ENCODE measurements at regions not wholly inside any gene's neighbourhood (a gene's known extent, or its start where the extent isn't known, plus 50 kb on each side); places are given as distances from the start of the nearest gene placed in this dataset.

DNA sequence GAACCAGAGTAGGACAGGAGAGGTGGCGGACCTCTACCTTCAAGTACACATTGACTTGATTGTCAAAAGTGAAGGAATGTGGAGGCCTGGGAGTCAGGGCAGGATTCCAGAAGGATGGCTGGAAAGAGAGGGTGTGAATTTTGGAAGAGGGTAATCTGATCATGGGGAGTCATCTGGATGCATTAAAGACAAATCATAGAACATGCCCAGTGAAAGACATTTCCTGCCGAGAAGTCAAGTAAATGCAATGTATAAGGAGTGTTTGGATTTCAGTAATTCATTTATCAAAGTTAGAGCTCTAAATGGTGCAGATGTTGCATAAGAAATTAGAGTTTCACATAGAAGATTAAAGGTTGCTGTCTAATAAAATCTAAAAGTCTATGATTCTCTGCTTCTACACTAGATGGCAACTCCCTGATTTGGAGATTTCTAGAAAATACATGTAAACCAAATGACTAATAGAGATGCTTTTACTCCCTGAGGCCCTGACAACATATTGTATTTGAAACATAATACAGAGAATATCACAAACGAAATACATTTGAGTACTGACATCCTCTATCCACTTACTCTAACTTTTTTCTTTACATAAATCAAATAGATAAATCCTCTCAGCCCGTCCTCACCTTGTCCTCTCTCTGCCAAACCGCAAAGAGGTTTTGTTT, 91.3 kb downstream of the KCNA5 start:
- Histone ChIP-seq H3K4me3 (ENCODE audit: low read length) (no peak overlapping the region), H3K27me3 (ENCODE audit: insufficient read depth, low read depth, low read length) (no peaks in the 10 kb centered on the region), H3K9me3 (ENCODE audit: low read length) (no peaks in the 10 kb centered on the region), H2AFZ (ENCODE audit: low read depth, low read length) (no peak overlapping the region), H3K79me2 (replicated peaks; ENCODE audit: insufficient read depth, low read length) (no peaks in the 10 kb centered on the region), H3F3A (ENCODE audit: insufficient read depth, low read length, poor library complexity, severe bottlenecking) (no peaks in the 10 kb centered on the region), H3K4me2 (ENCODE audit: low read length) (no peak overlapping the region), H3K9ac (ENCODE audit: low read length) (no peak overlapping the region), H4K20me1 (ENCODE audit: insufficient read depth) (no peaks in the 10 kb centered on the region), H3K27ac (ENCODE audit: low read length) (no peak overlapping the region), H3K9me2 (ENCODE audit: insufficient read depth, low read length) (no peaks in the 10 kb centered on the region), H3K36me3 (ENCODE audit: insufficient read depth, low read length) (no peaks in the 10 kb centered on the region)
- TF ChIP-seq, protein P1, sequence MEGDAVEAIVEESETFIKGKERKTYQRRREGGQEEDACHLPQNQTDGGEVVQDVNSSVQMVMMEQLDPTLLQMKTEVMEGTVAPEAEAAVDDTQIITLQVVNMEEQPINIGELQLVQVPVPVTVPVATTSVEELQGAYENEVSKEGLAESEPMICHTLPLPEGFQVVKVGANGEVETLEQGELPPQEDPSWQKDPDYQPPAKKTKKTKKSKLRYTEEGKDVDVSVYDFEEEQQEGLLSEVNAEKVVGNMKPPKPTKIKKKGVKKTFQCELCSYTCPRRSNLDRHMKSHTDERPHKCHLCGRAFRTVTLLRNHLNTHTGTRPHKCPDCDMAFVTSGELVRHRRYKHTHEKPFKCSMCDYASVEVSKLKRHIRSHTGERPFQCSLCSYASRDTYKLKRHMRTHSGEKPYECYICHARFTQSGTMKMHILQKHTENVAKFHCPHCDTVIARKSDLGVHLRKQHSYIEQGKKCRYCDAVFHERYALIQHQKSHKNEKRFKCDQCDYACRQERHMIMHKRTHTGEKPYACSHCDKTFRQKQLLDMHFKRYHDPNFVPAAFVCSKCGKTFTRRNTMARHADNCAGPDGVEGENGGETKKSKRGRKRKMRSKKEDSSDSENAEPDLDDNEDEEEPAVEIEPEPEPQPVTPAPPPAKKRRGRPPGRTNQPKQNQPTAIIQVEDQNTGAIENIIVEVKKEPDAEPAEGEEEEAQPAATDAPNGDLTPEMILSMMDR (IDR thresholded peaks at IDR 0.05; ENCODE audit: poor library complexity, severe bottlenecking), result no peak
- TF ChIP-seq RAD21 (conservative IDR thresholded peaks at IDR 0.05) (no peak), TAF1 (IDR thresholded peaks at IDR 0.05; ENCODE audit: low read depth) (no peak), EZH2 (IDR thresholded peaks at IDR 0.05; ENCODE audit: borderline replicate concordance, insufficient read depth, low read length, poor library complexity, severe bottlenecking) (no peak), SMC3 (conservative IDR thresholded peaks at IDR 0.05; ENCODE audit: poor library complexity) (no peak), MXI1 (conservative IDR thresholded peaks at IDR 0.05; ENCODE audit: poor library complexity, severe bottlenecking) (no peak), EP300 (conservative IDR thresholded peaks at IDR 0.05; ENCODE audit: poor library complexity, severe bottlenecking) (no peak), POLR2AphosphoS5 (IDR thresholded peaks at IDR 0.05) (no peak)
- TF ChIP-seq, protein P2, sequence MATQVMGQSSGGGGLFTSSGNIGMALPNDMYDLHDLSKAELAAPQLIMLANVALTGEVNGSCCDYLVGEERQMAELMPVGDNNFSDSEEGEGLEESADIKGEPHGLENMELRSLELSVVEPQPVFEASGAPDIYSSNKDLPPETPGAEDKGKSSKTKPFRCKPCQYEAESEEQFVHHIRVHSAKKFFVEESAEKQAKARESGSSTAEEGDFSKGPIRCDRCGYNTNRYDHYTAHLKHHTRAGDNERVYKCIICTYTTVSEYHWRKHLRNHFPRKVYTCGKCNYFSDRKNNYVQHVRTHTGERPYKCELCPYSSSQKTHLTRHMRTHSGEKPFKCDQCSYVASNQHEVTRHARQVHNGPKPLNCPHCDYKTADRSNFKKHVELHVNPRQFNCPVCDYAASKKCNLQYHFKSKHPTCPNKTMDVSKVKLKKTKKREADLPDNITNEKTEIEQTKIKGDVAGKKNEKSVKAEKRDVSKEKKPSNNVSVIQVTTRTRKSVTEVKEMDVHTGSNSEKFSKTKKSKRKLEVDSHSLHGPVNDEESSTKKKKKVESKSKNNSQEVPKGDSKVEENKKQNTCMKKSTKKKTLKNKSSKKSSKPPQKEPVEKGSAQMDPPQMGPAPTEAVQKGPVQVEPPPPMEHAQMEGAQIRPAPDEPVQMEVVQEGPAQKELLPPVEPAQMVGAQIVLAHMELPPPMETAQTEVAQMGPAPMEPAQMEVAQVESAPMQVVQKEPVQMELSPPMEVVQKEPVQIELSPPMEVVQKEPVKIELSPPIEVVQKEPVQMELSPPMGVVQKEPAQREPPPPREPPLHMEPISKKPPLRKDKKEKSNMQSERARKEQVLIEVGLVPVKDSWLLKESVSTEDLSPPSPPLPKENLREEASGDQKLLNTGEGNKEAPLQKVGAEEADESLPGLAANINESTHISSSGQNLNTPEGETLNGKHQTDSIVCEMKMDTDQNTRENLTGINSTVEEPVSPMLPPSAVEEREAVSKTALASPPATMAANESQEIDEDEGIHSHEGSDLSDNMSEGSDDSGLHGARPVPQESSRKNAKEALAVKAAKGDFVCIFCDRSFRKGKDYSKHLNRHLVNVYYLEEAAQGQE (IDR thresholded peaks at IDR 0.05; ENCODE audit: borderline replicate concordance), result no peak

DNA sequence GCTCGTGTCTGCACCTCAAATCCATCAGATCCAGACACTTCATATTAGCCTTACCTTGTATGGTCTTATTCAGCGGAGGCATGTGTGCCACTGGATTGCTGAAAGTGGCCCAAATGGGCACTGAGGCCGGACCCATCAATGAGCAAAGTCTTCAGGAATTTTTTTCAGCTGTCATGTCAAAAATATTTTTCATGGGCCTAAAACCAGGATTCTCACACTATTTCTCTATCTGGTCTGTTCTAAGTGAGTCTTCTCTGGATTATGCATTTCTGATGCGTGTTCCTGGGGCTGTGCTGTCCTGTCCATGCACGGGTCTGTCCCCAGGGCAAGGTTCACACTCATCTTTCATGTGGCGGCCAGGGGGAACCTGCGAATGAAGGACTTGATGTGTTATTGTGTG, 94.6 kb downstream of the KCNA5 start:
- Histone ChIP-seq H3K79me2 (replicated peaks; ENCODE audit: insufficient read depth, low read length) (no peaks in the 10 kb centered on the region), H3K9me3 (ENCODE audit: low read length) (no peaks in the 10 kb centered on the region), H3K36me3 (ENCODE audit: insufficient read depth, low read length) (no peaks in the 10 kb centered on the region), H3K9me2 (ENCODE audit: insufficient read depth, low read length) (no peaks in the 10 kb centered on the region), H3F3A (ENCODE audit: insufficient read depth, low read length, poor library complexity, severe bottlenecking) (no peaks in the 10 kb centered on the region), H3K4me2 (ENCODE audit: low read length) (no peak overlapping the region), H3K9ac (ENCODE audit: low read length) (no peak overlapping the region), H3K4me3 (ENCODE audit: low read length) (no peak overlapping the region), H4K20me1 (ENCODE audit: insufficient read depth) (no peaks in the 10 kb centered on the region), H3K27me3 (ENCODE audit: insufficient read depth, low read depth, low read length) (no peaks in the 10 kb centered on the region), H3K27ac (ENCODE audit: low read length) (no peak overlapping the region), H2AFZ (ENCODE audit: low read depth, low read length) (no peak overlapping the region)
- TF ChIP-seq, protein P2 (IDR thresholded peaks at IDR 0.05; ENCODE audit: borderline replicate concordance), result no peak
- no peak for TF ChIP-seq EP300 (conservative IDR thresholded peaks at IDR 0.05; ENCODE audit: poor library complexity, severe bottlenecking)
- TF ChIP-seq, protein P1 (IDR thresholded peaks at IDR 0.05; ENCODE audit: poor library complexity, severe bottlenecking), result no peak
- TF ChIP-seq SMC3 (conservative IDR thresholded peaks at IDR 0.05; ENCODE audit: poor library complexity), result no peak
- no peak for TF ChIP-seq MXI1 (conservative IDR thresholded peaks at IDR 0.05; ENCODE audit: poor library complexity, severe bottlenecking)
- TF ChIP-seq POLR2AphosphoS5 (IDR thresholded peaks at IDR 0.05), result no peak
